Astrocyte of the spinal cord (primary cell): ENCODE measurements at regions not wholly inside any gene's neighbourhood (a gene's known extent, or its start where the extent isn't known, plus 50 kb on each side); places are given as distances from the start of the nearest gene placed in this dataset.
A peak's percentile ranks its signal among the peaks of the same experiment; 100 is the strongest.

Experiments used
- DNase-seq: peaks from one replicate; pipeline ENCODE4 v3.0.0; 2011; ENCODE audit warnings: low read depth, low spot score
- H3K4me3 ChIP-seq: 2 replicates; pipeline ENCODE4 v1.5.1; 2011; ENCODE audit warnings: low read depth, mild to moderate bottlenecking, low read length, moderate library complexity
- in situ Hi-C: cut with HindIII; loops from 2 replicates; pipeline ENCODE4 v1.10.0; 2017; ENCODE audit warnings: low sequenced_read_pairs
- TF ChIP-seq, protein P1 (sequence below): IDR thresholded peaks from 2 replicates; pipeline ENCODE4 v1.5.1; 2012; ENCODE audit warnings: low read depth, mild to moderate bottlenecking, low read length, inconsistent platforms

DNA sequence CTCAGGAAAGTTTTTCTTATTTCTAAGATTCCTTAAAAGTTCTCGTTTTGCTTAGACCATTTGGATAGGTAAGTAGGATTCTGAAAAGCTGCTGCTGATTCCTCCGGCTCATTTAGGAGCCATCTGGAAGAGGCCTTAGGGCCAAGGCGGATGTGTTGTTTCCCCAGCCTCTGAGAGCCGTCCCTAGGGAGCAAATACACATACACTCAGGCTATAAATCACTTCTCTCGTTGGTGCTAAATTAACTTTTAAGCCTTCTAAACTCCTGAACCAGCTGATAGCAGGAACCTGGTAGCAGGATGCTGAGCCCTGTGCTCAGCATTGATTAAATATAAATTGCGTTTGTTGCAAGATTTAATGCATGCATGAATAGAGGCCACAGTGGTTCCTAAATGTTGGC lies 109.8 kb downstream of the ADCYAP1 start:
- no peak for DNase-seq
- no peak overlapping the region for H3K4me3 ChIP-seq
- TF ChIP-seq, protein P1, sequence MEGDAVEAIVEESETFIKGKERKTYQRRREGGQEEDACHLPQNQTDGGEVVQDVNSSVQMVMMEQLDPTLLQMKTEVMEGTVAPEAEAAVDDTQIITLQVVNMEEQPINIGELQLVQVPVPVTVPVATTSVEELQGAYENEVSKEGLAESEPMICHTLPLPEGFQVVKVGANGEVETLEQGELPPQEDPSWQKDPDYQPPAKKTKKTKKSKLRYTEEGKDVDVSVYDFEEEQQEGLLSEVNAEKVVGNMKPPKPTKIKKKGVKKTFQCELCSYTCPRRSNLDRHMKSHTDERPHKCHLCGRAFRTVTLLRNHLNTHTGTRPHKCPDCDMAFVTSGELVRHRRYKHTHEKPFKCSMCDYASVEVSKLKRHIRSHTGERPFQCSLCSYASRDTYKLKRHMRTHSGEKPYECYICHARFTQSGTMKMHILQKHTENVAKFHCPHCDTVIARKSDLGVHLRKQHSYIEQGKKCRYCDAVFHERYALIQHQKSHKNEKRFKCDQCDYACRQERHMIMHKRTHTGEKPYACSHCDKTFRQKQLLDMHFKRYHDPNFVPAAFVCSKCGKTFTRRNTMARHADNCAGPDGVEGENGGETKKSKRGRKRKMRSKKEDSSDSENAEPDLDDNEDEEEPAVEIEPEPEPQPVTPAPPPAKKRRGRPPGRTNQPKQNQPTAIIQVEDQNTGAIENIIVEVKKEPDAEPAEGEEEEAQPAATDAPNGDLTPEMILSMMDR: no peak
- in situ Hi-C loops: no loop called here

- DNase-seq: peak; percentile 47
- in situ Hi-C loops: no loop called here
- TF ChIP-seq, protein P1: no peak
- no peak overlapping the region for H3K4me3 ChIP-seq
Measured at GRCh38 chr18:1014951-1015624, 110.4 kb downstream of the ADCYAP1 start.

- no peak overlapping the region for H3K4me3 ChIP-seq
- TF ChIP-seq, protein P1: no peak
- DNase-seq: no peak
- in situ Hi-C loops: no loop called here
Measured at GRCh38 chr18:1015777-1016176, 111.1 kb downstream of the ADCYAP1 start.

- in situ Hi-C loops: no loop called here
- H3K4me3 ChIP-seq: no peak overlapping the region
- TF ChIP-seq, protein P1: no peak
- peak; percentile 42 for DNase-seq
Measured at GRCh38 chr18:1017227-1018058, 112.8 kb downstream of the ADCYAP1 start.

- peak; percentile 38 for DNase-seq
- H3K4me3 ChIP-seq: no peak overlapping the region
- in situ Hi-C loops: no loop called here
- TF ChIP-seq, protein P1: no peak
Measured at GRCh38 chr18:1018181-1018681, 113.6 kb downstream of the ADCYAP1 start.

- in situ Hi-C loops: no loop called here
- no peak overlapping the region for H3K4me3 ChIP-seq
- no peak for DNase-seq
- TF ChIP-seq, protein P1: no peak
Measured at GRCh38 chr18:1019191-1019590, 114.5 kb downstream of the ADCYAP1 start.
